H9 (cell line): ENCODE measurements at regions not wholly inside any gene's neighbourhood (a gene's known extent, or its start where the extent isn't known, plus 50 kb on each side); places are given as distances from the start of the nearest gene placed in this dataset.

Experiments used
- DNase-seq: peaks from one replicate; pipeline ENCODE4 v3.0.0-alpha.2; 2017
- H2AFZ ChIP-seq: one replicate; pipeline ENCODE4 v1.6.1; 2013; ENCODE audit warnings: mild to moderate bottlenecking, low read length, control low read depth, moderate library complexity
- H2AK5ac ChIP-seq: 2 replicates; pipeline ENCODE4 v1.6.1; 2013; ENCODE audit warnings: low read length, control low read depth, mixed read lengths; ENCODE audit not compliant: insufficient read length
- H2BK120ac ChIP-seq: one replicate; pipeline ENCODE4 v1.6.1; 2013; ENCODE audit warnings: low read depth, mild to moderate bottlenecking, low read length, control low read depth, inconsistent platforms; ENCODE audit not compliant: poor library complexity, severe bottlenecking
- H2BK12ac ChIP-seq: 2 replicates; pipeline ENCODE4 v1.6.1; 2013; ENCODE audit warnings: low read length, control low read depth, mixed read lengths, low read depth; ENCODE audit not compliant: insufficient read length
- H2BK15ac ChIP-seq: 2 replicates; pipeline ENCODE4 v1.6.1; 2013; ENCODE audit warnings: low read depth, low read length, control low read depth
- H2BK20ac ChIP-seq: one replicate; pipeline ENCODE4 v1.6.1; 2013; ENCODE audit warnings: low read depth, mild to moderate bottlenecking, low read length, control low read depth, inconsistent platforms; ENCODE audit not compliant: poor library complexity, severe bottlenecking
- H2BK5ac ChIP-seq: 2 replicates; pipeline ENCODE4 v1.6.1; 2013; ENCODE audit warnings: low read length, control low read depth, mixed read lengths; ENCODE audit not compliant: insufficient read length
- H3K14ac ChIP-seq: 2 replicates; pipeline ENCODE4 v1.6.1; 2013; ENCODE audit warnings: low read length, control low read depth; ENCODE audit not compliant: insufficient read depth
- H3K18ac ChIP-seq: 2 replicates; pipeline ENCODE4 v1.6.1; 2013; ENCODE audit warnings: low read depth, mild to moderate bottlenecking, mixed read lengths, low read length, control low read depth; ENCODE audit not compliant: insufficient read length
- H3K23ac ChIP-seq: 2 replicates; pipeline ENCODE4 v1.6.1; 2013; ENCODE audit warnings: low read length, control low read depth, mixed read lengths, low read depth; ENCODE audit not compliant: insufficient read length
- H3K23me2 ChIP-seq: 2 replicates; pipeline ENCODE4 v1.6.1; 2013; ENCODE audit warnings: low read depth, mild to moderate bottlenecking, mixed read lengths, low read length, control low read depth; ENCODE audit not compliant: insufficient read length, poor library complexity, severe bottlenecking
- H3K27ac ChIP-seq: 2 replicates; pipeline ENCODE4 v1.5.1; 2013; ENCODE audit warnings: low read length, control low read depth, mixed read lengths, low read depth; ENCODE audit not compliant: insufficient read length
- H3K27me3 ChIP-seq: 2 replicates; pipeline ENCODE4 v1.6.1; 2013; ENCODE audit warnings: low read length, control low read depth, inconsistent platforms; ENCODE audit not compliant: insufficient read depth
- H3K4ac ChIP-seq: 2 replicates; pipeline ENCODE4 v1.6.1; 2013; ENCODE audit warnings: low read depth, mild to moderate bottlenecking, control low read depth, inconsistent platforms, low read length, moderate library complexity
- H3K4me1 ChIP-seq: 2 replicates; pipeline ENCODE4 v1.6.1; 2013; ENCODE audit warnings: low read length, control low read depth, inconsistent platforms; ENCODE audit not compliant: insufficient read depth
- H3K4me2 ChIP-seq: 2 replicates; pipeline ENCODE4 v1.6.1; 2013; ENCODE audit warnings: low read length, control low read depth, mixed read lengths; ENCODE audit not compliant: insufficient read length, insufficient read depth
- H3K56ac ChIP-seq: 2 replicates; pipeline ENCODE4 v1.6.1; 2013; ENCODE audit warnings: low read depth, mild to moderate bottlenecking, mixed read lengths, low read length, control low read depth; ENCODE audit not compliant: insufficient read length
- H3K79me1 ChIP-seq: 2 replicates; pipeline ENCODE4 v1.6.1; 2013; ENCODE audit warnings: low read depth, mild to moderate bottlenecking, moderate library complexity, low read length, control low read depth, inconsistent platforms; ENCODE audit not compliant: insufficient read depth, poor library complexity, severe bottlenecking
- H3K79me2 ChIP-seq: 2 replicates; pipeline ENCODE4 v1.6.1; 2013; ENCODE audit warnings: low read length, control low read depth, inconsistent platforms; ENCODE audit not compliant: insufficient read depth
- H3K9ac ChIP-seq: 2 replicates; pipeline ENCODE4 v1.6.1; 2013; ENCODE audit warnings: low read length, control low read depth, mixed read lengths; ENCODE audit not compliant: insufficient read length; ENCODE audit errors: extremely low read depth
- H3K9me3 ChIP-seq: one replicate; pipeline ENCODE4 v1.6.1; 2013; ENCODE audit warnings: low read depth, low read length, inconsistent platforms; ENCODE audit not compliant: control insufficient read depth
- H3T11ph ChIP-seq: one replicate; pipeline ENCODE4 v1.6.1; 2013; ENCODE audit warnings: mild to moderate bottlenecking, low read length, control low read depth, inconsistent platforms
- H4K20me1 ChIP-seq: one replicate; pipeline ENCODE4 v1.6.1; 2013; ENCODE audit not compliant: control insufficient read depth, insufficient read length, insufficient read depth
- H4K5ac ChIP-seq: 2 replicates; pipeline ENCODE4 v1.6.1; 2013; ENCODE audit warnings: low read depth, mild to moderate bottlenecking, mixed read lengths, low read length, control low read depth; ENCODE audit not compliant: insufficient read length
- H4K8ac ChIP-seq: replicated peaks from 2 replicates; pipeline ENCODE4 v1.6.1; 2013; ENCODE audit warnings: low read length, control low read depth, mixed read lengths, low read depth; ENCODE audit not compliant: insufficient read length
- H4K91ac ChIP-seq: 2 replicates; pipeline ENCODE4 v1.6.1; 2013; ENCODE audit warnings: low read depth, mild to moderate bottlenecking, moderate library complexity, mixed read lengths, low read length, control low read depth; ENCODE audit not compliant: insufficient read length
- H3K27ac Mint-ChIP-seq, 3 experiments: 2 replicates in 2 of 3; 3 replicates in 1 of 3; pipeline ENCODE4 v1.8.0; 2020 to 2021; ENCODE audit warnings: mixed read lengths in 3 of 3, mild to moderate bottlenecking in 1 of 3, moderate library complexity in 1 of 3
- H3K27me3 Mint-ChIP-seq: 2 replicates; pipeline ENCODE4 v1.8.0; 2021; ENCODE audit warnings: low read depth, mild to moderate bottlenecking, moderate library complexity, mixed read lengths
- H3K36me3 Mint-ChIP-seq, 3 experiments: 2 replicates in 2 of 3; 3 replicates in 1 of 3; pipeline ENCODE4 v1.8.0; 2020 to 2021; ENCODE audit warnings: low read depth in 3 of 3, mixed read lengths in 3 of 3; ENCODE audit not compliant: insufficient read depth in 1 of 3
- H3K4me1 Mint-ChIP-seq, 2 experiments: 2 replicates each; pipeline ENCODE4 v1.8.0; 2020; ENCODE audit warnings: mixed read lengths in 2 of 2
- H3K4me3 Mint-ChIP-seq, 2 experiments: 2 replicates in 1 of 2; 3 replicates in 1 of 2; pipeline ENCODE4 v1.8.0; 2020 to 2021; ENCODE audit warnings: mild to moderate bottlenecking in 2 of 2, mixed read lengths in 2 of 2, moderate library complexity in 1 of 2
- H3K9me3 Mint-ChIP-seq, 2 experiments: 2 replicates in 1 of 2; 3 replicates in 1 of 2; pipeline ENCODE4 v1.8.0; 2020; ENCODE audit warnings: mild to moderate bottlenecking in 2 of 2, mixed read lengths in 2 of 2, moderate library complexity in 1 of 2
- WGBS: extraction: QIAGEN DNeasy Blood & Tissue Kit; methylation state at CpG from one replicate; pipeline ENCODE4 v1.1.7; 2013; ENCODE audit warnings: missing lambda C conversion rate, low lambda C conversion rate, mixed read lengths; ENCODE audit not compliant: insufficient read length; ENCODE audit errors: extremely low coverage; 5-methylcytosine and 5-hydroxymethylcytosine counted together
- TF ChIP-seq, protein P1 (sequence below): fragments of 200-600 bp; sonication (generic); conservative IDR thresholded peaks from 3 replicates; pipeline ENCODE4 v1.8.0; 2021; ENCODE audit warnings: antibody characterized with exemption, mild to moderate bottlenecking

DNA sequence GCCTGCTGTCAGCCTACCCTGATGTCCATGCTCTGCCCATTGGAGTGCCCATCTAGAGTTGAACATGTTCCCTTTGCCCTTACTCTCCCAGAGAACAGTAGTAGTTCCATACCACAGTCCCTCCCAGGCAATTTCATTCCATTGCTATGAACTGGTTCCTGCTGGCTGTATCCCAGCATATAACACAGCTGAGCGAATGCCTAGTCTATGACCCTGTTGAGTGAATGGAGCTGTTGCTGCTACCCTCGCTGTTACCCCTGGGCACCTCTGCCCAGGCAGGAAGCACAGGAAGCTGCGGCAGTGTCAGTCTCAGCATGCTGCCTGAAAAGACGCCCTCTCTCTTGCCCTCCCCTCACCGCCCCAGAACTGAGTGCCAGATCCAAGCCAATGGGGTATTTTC is 73.3 kb downstream of the SOX3 start:
- H3K4me3 Mint-ChIP-seq: no peak overlapping the region
- Histone ChIP-seq H3K23me2 (no peaks in the 10 kb centered on the region), H4K5ac (no peak overlapping the region), H2AK5ac (no peak overlapping the region), H3K27me3 (no peaks in the 10 kb centered on the region), H3K18ac (no peak overlapping the region), H2BK5ac (no peak overlapping the region), H3T11ph (no peak overlapping the region), H3K23ac (no peak overlapping the region), H3K79me2 (no peaks in the 10 kb centered on the region), H2BK120ac (no peak overlapping the region), H3K14ac (no peak overlapping the region), H3K4ac (no peak overlapping the region), H3K9ac (no peak overlapping the region), H3K4me1 (no peaks in the 10 kb centered on the region), H3K79me1 (no peaks in the 10 kb centered on the region), H4K8ac (no peak overlapping the region), H2AFZ (no peak overlapping the region), H3K27ac (no peak overlapping the region), H4K20me1 (no peaks in the 10 kb centered on the region), H3K4me2 (no peak overlapping the region), H3K56ac (no peak overlapping the region), H2BK15ac (no peak overlapping the region), H2BK12ac (no peak overlapping the region), H3K9me3 (peaks cover 6% of the 10 kb centered on the region), H4K91ac (no peak overlapping the region), H2BK20ac (no peak overlapping the region)
- H3K27ac Mint-ChIP-seq: no peak overlapping the region; a peak in 1 of 7 replicates
- DNase-seq: no peak
- peaks cover 9 to 11% of the 10 kb centered on the region in 2 experiments for H3K4me1 Mint-ChIP-seq
- TF ChIP-seq, protein P1, sequence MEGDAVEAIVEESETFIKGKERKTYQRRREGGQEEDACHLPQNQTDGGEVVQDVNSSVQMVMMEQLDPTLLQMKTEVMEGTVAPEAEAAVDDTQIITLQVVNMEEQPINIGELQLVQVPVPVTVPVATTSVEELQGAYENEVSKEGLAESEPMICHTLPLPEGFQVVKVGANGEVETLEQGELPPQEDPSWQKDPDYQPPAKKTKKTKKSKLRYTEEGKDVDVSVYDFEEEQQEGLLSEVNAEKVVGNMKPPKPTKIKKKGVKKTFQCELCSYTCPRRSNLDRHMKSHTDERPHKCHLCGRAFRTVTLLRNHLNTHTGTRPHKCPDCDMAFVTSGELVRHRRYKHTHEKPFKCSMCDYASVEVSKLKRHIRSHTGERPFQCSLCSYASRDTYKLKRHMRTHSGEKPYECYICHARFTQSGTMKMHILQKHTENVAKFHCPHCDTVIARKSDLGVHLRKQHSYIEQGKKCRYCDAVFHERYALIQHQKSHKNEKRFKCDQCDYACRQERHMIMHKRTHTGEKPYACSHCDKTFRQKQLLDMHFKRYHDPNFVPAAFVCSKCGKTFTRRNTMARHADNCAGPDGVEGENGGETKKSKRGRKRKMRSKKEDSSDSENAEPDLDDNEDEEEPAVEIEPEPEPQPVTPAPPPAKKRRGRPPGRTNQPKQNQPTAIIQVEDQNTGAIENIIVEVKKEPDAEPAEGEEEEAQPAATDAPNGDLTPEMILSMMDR: no peak
- H3K9me3 Mint-ChIP-seq: no peaks in the 10 kb centered on the region; a peak in 1 of 5 replicates
- no CpG with 5 or more reads among the region's 5 CpGs for WGBS
- no peaks in the 10 kb centered on the region for H3K36me3 Mint-ChIP-seq
- H3K27me3 Mint-ChIP-seq: peaks cover 42% of the 10 kb centered on the region
